ENCODE measurements at regions not wholly inside any gene's neighbourhood (a gene's known extent, or its start where the extent isn't known, plus 50 kb on each side); places are given as distances from the start of the nearest gene placed in this dataset.

GRCh38 chr17:79500745-79501618, 109.9 kb downstream of the RBFOX3 start:
- DNase-seq, result no peak

GRCh38 chr17:79498854-79499253, 112.0 kb downstream of the RBFOX3 start:
- no peak for DNase-seq

- DNase-seq, result no peak
Observed at GRCh38 chr17:79497777-79498348, 113.0 kb downstream of the RBFOX3 start.

- no peak for DNase-seq
Observed at GRCh38 chr17:79496422-79497005, 114.3 kb downstream of the RBFOX3 start.

GRCh38 chr17:79495665-79496064, 115.2 kb downstream of the RBFOX3 start:
- no peak for DNase-seq

GRCh38 chr17:79491006-79491405, 119.8 kb downstream of the RBFOX3 start:
- no peak for DNase-seq

GRCh38 chr17:79490530-79490929, 120.3 kb downstream of the RBFOX3 start:
- no peak for DNase-seq

- DNase-seq, result no peak
Observed at GRCh38 chr17:79487149-79487548, 123.7 kb downstream of the RBFOX3 start.

- no peak for DNase-seq
Observed at GRCh38 chr17:79485991-79486390, 124.9 kb downstream of the RBFOX3 start.

GRCh38 chr17:79485419-79485985, 125.3 kb downstream of the RBFOX3 start:
- no peak for DNase-seq

GRCh38 chr17:79484600-79485418, 126.0 kb downstream of the RBFOX3 start:
- no peak for DNase-seq

GRCh38 chr17:79483842-79484241, 127.0 kb downstream of the RBFOX3 start:
- no peak for DNase-seq

GRCh38 chr17:79482727-79483521, 127.9 kb downstream of the RBFOX3 start:
- DNase-seq, result no peak

GRCh38 chr17:79479876-79480275, 131.0 kb downstream of the RBFOX3 start:
- no peak for DNase-seq

- no peak for DNase-seq
Observed at GRCh38 chr17:79478841-79479240, 132.0 kb downstream of the RBFOX3 start.

GRCh38 chr17:79478051-79478461, 132.8 kb downstream of the RBFOX3 start:
- no peak for DNase-seq

GRCh38 chr17:79476074-79476652, 134.7 kb downstream of the RBFOX3 start:
- DNase-seq, result no peak

GRCh38 chr17:79473876-79474440, 136.9 kb downstream of the RBFOX3 start:
- no peak for DNase-seq

- DNase-seq, result no peak
Observed at GRCh38 chr17:79473111-79473875, 137.6 kb downstream of the RBFOX3 start.

- DNase-seq, result no peak
Observed at GRCh38 chr17:79470754-79471153, 140.1 kb downstream of the RBFOX3 start.

Data from CD4-positive, alpha-beta T cell treated with Interleukin-6 for 4 hours (primary cell).